ENCODE measurements at regions not wholly inside any gene's neighbourhood (a gene's known extent, or its start where the extent isn't known, plus 50 kb on each side); places are given as distances from the start of the nearest gene placed in this dataset.
"Not testable (repeated sequence)": the region's sequence is repeated elsewhere in the genome, so short reads cannot be mapped to it uniquely, and the experiment has no call there.

GRCh38 chr1:219067350-219067712 is 106.3 kb upstream of the LYPLAL1 start:
- DNase-seq = no peak

GRCh38 chr1:219070395-219070794 is 103.3 kb upstream of the LYPLAL1 start:
- DNase-seq = not testable (repeated sequence)

- no peak for DNase-seq
Observed at GRCh38 chr1:219071209-219071608, 102.5 kb upstream of the LYPLAL1 start.

- DNase-seq = no peak
Observed at GRCh38 chr1:219072329-219072728, 101.3 kb upstream of the LYPLAL1 start.

- no peak for DNase-seq
Observed at GRCh38 chr1:219074084-219074728, 99.5 kb upstream of the LYPLAL1 start.

- DNase-seq = no peak
Observed at GRCh38 chr1:219075121-219075879, 98.4 kb upstream of the LYPLAL1 start.

- no peak for DNase-seq
Observed at GRCh38 chr1:219076326-219076937, 97.2 kb upstream of the LYPLAL1 start.

- not testable (repeated sequence) for DNase-seq
Observed at GRCh38 chr1:219077767-219078166, 95.9 kb upstream of the LYPLAL1 start.

GRCh38 chr1:219081943-219082925 is 91.4 kb upstream of the LYPLAL1 start:
- DNase-seq = no peak

- DNase-seq = no peak
Observed at GRCh38 chr1:219083631-219084030, 90.0 kb upstream of the LYPLAL1 start.

GRCh38 chr1:219085082-219085481 is 88.6 kb upstream of the LYPLAL1 start:
- no peak for DNase-seq

GRCh38 chr1:219085988-219086387 is 87.7 kb upstream of the LYPLAL1 start:
- DNase-seq = no peak

GRCh38 chr1:219086956-219087469 is 86.7 kb upstream of the LYPLAL1 start:
- DNase-seq = no peak

- DNase-seq = no peak
Observed at GRCh38 chr1:219088778-219089557, 84.7 kb upstream of the LYPLAL1 start.

GRCh38 chr1:219090607-219091006 is 83.1 kb upstream of the LYPLAL1 start:
- DNase-seq = no peak

- no peak for DNase-seq
Observed at GRCh38 chr1:219092206-219092605, 81.5 kb upstream of the LYPLAL1 start.

- DNase-seq = no peak
Observed at GRCh38 chr1:219099307-219099706, 74.4 kb upstream of the LYPLAL1 start.

- DNase-seq = no peak
Observed at GRCh38 chr1:219100059-219100458, 73.6 kb upstream of the LYPLAL1 start.

- not testable (repeated sequence) for DNase-seq
Observed at GRCh38 chr1:219102466-219102865, 71.2 kb upstream of the LYPLAL1 start.

- DNase-seq = no peak
Observed at GRCh38 chr1:219105893-219106292, 67.8 kb upstream of the LYPLAL1 start.

GRCh38 chr1:219109424-219110018 is 64.2 kb upstream of the LYPLAL1 start:
- DNase-seq = no peak
